ENCODE measurements at regions not wholly inside any gene's neighbourhood (a gene's known extent, or its start where the extent isn't known, plus 50 kb on each side); places are given as distances from the start of the nearest gene placed in this dataset.

- TF ChIP-seq CTCF (IDR thresholded peaks at IDR 0.05) (no peak), POLR2A (IDR thresholded peaks at IDR 0.05) (no peak)
Measured at GRCh38 chr7:91526404-91526803, 262.2 kb downstream of the FZD1 start.

Data from stomach (tissue), 4 donors.